GM18867 (cell line): ENCODE measurements at regions not wholly inside any gene's neighbourhood (a gene's known extent, or its start where the extent isn't known, plus 50 kb on each side); places are given as distances from the start of the nearest gene placed in this dataset.
A peak's percentile ranks its signal among the peaks of the same experiment; 100 is the strongest.

Experiments used
- ATAC-seq: cut with Tn5 transposase; IDR thresholded peaks from one replicate; pipeline ENCODE4 v1.9.1; 2021; ENCODE audit warnings: mild to moderate bottlenecking, moderate library complexity; ENCODE audit not compliant: unreplicated experiment

DNA sequence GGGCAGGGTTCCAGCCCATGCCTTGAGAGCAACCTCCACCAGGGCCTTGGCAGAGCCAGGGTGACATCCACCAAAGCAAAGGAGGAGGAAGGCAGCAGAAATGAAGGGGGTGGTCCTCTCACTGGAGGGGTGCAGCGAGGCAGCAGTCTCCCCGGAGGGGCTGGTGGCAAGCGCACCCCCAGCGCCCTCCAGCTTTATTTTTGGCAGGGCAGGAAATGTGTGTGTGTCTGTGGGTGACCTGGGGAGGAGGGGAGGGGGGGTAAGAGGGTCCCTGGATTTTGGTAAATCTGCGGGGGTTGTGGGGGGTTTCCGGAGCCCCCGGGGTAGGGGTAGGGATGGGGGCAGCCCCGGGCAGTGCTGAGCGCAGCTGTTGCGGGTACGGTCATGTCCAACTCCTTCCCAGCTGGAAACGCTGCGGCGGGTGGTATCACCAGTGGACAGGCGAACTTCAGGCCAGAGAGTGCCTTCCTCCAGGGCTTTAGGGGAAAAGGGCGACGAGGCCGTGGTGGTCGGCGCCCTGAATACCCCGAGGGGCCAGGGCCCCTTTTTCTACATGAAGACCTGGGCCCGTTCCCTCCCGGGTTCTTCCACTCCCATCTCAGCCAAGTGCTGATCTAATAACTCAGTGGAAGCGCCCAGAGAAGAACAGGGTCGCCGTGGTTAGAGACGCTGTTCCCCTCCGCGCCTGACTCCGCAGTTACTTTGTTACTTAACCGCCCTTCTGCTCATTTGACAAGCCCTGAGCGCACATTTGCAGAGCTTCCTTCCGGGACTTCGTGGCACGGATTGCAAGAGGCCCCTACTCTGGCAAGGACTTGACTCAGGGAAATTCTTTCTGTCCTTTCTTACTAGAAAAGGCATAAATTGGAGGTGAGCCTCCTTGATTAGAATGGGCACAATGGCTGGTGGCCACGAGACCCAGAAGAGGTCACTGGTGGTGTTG is 55.2 kb downstream of the FOS start:
- no peak for ATAC-seq

DNA sequence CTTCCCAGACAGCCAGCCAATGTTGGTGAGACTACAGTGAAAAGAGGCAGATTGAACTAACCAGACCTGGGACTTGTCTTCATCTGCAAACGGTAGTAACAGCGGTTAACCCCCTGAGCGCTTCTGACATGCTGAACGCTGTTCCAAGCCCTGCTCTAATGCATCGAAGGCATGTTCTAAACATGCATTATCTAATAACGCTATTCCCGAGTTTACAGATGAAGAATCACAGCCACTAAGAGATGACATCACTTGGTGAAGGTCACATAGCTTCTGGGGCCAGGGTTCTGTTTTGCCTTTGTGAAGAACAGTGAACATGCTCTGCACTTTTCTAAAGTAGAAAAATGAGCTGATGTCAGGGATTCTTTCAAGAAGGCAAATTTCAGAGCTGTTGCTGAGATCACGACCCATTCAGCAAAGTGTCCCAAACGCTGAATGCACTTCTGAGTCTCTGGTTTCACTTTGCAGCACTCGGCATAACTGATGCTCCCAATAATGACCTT is 56.0 kb downstream of the FOS start:
- no peak for ATAC-seq

DNA sequence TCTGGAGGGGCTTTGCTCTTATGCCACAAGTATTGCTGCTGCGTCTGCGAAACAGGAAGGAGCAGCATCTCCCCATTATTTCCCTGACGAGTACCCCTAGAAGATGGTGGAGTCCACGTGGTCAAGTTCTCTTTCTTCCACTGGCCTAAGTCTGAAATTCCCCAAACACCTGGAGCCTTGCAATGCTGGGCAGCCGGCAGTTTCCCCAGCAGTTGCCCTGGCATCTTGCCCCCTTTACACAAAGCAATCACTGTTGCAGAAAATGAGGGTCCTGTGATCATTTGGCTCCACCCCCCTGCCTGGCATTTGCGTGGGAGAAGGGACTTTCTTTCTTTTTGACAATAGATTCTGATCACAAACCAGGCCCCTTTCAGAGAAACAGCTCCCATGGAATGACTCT is 56.9 kb downstream of the FOS start:
- no peak for ATAC-seq

DNA sequence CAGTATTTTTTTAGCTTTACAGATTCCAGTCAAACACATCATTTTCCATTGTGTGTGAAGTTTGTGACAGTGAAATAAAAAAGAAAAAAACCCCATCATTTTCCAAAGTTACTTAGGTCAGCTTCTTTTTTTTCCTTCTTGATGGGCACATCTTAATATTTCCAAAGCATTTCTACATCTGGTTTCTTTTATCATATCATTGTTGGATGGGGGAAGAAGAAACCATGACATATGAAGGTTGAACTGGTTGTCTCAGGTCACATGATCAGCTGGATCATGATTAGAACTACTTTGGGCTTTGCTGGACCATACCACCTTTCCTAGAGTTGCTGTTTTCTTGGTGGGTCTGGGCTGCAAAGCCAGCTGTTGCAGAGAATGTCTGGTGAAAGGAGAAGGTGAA is 59.8 kb downstream of the FOS start:
- no peak for ATAC-seq

DNA sequence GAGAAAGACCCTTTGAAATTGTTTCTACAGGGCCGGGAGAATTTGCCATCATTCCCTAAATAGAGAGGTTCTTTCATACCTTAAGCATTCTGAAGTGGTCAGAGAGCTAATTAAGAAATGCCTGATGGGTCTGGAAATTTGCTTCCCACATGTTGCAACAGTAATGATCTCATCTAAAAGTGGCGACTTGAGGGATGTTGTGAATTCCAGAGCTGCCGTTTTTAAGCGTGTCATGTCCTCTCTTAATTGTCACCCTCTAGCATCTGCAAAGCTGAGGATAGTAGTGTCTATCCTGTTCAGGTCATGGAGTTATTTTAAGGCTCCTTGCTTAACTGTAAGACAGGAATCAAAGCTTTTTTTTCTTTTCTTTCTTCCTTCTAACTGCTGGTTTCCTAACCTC is 60.4 kb downstream of the FOS start:
- no peak for ATAC-seq

DNA sequence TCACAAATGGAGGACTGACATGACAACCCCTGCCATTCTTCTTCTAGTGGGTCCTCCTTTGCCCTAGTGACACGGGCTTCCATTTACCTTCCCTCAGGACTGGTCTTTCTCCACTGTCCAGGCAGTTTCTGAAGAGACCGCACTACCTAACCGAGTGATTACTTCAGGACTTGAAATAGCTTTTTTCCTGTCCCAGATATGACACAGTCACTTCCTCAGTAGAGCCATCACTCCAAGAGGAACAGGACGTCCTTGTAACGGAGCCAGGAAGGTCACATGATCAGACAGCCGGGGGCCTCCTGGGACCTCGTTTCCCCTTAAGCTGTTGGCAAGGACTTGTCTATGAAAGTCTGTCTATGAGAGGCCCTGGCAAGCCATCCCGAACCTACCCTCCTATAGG is 62.3 kb downstream of the FOS start:
- ATAC-seq = no peak

DNA sequence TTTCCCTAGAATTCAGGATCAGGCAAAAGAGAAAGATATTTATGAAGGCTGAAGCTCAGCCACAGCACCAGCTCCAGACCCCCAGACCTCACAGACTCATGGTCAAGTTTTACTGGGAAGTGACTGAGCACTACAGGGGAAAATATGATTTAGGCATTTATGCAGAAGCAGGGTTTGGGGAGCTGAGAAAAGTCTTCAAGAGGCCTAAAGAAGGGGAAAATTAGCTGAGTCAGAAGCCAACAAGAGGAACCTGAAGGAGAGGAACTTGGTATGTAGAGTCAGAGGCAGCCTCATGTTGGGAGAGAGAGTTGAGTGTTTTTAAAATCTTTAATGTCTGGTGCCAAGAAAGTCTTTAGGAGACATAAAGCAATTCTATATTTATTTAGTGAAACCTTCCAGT is 63.0 kb downstream of the FOS start:
- no peak for ATAC-seq

DNA sequence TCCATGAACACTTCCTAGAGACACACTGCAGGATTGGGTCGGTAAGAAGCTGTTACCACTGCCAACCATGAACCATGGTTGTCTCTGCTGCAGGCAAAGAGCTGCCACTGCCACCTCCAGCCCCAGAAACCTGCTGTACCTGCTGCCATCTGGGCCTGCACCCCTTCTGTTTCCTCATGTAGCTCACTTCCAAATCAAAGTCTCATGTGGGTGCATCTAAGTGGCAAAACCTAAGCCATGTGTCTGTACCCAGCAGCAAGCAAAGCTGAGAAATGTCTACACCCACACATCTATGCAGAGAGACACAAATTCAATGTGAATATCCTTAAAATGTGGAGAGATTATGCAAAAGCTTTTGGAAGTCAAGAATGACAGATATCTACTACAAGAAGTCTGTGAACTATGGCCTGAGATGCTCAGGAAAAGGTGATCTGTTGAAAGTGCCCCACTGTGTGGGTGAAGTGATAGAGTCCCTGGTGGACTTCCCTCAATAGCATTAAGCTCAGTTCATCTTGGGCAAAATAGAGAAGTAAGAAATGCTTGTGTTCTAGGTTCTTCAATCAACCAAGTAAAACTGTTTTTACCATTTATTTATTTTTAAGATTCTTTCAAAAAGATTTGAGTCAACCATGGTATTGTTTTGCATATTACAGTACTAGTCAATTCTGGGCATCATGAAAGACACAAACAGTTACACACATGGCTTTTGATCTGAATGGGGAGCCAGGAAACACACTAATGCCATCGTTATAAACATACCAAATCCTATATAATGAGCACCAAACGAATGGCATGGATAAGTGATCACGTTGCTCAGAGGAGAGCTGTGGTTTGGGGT is 64.4 kb downstream of the FOS start:
- peak; percentile 73 for ATAC-seq

DNA sequence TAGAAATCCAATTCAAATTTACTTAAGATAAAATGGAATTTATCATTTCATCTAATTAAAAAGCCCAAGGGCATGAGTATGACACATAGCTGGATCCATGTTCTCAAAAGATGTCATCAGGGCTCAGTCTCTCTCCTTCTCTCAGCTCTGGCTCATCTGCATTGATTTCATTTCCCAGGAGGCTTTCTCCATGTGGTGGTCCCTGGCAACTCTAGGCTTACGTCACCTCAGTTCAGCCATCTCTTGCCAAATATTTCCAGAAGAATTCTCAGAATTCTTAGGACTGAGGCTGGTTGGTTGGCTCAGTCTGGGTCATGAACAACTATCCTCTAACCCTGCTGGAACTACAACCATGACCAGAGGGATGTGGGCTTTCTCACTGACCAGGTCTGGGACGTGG is 65.3 kb downstream of the FOS start:
- ATAC-seq = no peak

DNA sequence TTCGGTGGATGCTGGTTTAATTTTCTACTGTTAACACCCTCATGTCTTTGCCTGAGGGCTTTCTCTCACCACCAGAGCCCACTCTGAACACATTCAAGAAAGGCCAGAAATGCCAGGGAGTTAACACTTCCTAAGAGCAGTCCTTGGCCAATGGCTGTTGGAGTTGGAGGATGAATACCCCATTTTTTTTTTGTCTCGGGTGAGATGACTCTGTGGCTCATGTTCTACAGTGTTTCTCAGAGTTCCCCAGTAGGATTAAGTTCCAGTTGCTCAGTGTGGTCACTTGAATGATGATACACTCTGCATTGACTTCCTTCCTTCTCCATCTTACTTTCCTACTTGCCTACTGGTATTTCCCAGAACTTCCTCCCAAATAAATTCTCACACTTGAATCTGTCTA is 65.8 kb downstream of the FOS start:
- ATAC-seq = no peak

DNA sequence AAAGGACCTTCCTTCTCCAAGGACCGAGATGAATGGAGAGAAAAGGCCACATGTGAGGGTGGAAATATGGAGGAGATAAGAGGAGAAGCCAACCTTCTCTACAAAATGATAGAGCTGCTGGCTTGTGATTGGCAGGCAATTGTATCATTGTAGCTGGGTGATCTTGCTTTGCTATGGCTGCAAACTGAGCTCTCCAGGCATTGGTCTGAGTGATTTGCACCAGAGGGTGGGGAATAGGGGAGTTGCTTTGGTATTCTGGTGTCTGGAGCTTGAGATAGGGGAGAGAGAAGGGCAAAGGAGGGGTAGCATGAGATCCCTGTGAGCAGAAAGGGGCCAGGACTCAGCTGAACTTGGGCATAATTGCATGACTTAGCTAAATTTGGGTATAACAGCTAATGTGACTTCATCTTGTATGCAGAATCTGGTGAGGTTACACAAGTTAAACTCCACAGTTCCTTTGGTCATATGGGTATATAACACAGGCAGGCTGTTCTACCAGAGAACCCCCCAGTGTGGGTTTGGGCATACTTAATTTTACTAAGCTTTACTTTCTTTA is 72.0 kb downstream of the FOS start:
- no peak for ATAC-seq

DNA sequence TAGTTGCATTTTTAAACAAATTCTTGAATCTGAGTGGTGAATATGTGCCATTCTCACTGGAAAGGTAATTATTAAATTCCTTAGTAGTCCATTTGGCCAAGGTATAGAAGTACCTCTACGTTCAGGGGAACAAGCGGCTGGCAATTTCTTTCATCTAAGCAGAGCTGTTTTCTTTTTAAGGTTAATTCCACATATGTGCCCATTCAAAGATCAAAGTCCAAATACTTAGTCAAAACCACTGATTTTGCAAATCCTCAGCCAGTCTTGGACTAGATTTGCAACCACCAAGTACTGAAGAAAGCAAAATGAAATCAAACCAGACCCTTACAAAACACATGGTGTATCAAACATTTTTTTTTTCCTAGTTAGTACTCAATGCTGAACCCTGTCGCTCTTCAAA is 68.7 kb upstream of the JDP2 start:
- ATAC-seq = no peak

DNA sequence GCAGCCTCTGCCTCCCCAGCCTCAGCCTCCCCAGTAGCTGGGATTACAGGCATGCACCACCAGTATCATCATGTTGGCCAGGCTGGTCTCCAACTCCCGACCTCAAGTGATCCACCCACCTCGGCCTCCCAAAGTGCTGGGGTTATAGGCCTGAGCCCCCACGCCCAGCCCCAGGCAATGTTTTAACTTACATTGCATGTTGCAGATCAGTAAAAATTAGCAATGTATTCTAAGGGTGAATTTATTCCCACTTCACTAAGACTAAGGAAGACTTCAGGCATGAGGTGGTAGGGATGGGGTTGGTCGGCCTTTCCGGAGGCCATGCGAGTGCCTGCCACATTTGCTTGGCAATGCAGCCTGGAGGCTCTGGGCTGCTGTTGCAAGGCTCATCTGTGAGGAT is 66.8 kb upstream of the JDP2 start:
- no peak for ATAC-seq

DNA sequence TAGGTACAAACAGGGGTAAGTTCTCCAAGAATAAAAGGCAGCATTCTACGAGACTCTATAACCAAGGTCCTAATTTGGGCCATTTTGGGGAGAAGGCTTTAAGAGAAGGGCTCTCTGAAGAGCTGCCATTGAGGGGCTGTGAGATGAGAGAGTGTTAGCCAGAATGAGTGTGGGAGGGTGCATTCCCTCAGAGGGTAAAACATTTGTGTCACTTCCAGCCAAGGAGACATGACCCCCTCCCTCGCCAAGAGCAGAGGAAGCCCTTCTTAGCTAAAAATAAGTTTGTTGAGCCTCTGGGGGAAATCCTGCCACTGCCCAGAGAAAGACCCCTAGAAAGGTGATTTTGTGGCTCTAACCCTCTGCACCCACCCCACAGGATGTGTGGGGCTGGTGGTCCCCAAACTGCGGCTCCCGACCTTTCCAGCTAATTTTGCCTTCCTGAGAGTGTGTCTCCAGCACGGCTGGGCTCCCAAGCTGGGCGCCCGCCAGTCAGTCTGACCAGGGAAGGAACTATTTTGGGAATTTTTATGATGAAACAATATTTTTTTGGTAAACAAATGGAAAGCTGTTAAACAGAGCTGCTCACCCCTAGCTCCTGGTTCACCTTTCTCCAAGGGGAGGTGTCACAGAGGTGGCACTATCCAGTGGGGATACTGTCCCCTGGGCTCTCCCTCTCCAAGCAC is 65.9 kb upstream of the JDP2 start:
- no peak for ATAC-seq

DNA sequence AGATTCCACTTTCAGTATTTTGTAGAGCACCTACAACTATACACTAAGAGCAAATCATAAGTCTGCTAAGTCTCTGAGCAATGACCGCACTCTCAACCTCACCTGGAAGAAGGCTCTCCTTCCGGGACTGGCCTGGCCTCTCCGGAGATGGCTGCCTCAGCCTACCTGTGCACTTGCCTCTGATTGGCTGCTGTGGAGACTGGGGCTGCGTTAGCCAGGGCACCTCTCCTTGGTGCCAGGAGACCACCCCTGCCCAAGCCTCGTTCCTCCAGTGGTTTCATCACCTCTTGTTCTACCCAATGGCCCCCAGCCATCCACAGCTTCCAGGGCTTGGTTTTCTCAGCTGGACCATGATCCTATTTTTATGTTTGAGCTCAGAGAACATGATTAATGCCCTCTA is 64.7 kb upstream of the JDP2 start:
- ATAC-seq = no peak

DNA sequence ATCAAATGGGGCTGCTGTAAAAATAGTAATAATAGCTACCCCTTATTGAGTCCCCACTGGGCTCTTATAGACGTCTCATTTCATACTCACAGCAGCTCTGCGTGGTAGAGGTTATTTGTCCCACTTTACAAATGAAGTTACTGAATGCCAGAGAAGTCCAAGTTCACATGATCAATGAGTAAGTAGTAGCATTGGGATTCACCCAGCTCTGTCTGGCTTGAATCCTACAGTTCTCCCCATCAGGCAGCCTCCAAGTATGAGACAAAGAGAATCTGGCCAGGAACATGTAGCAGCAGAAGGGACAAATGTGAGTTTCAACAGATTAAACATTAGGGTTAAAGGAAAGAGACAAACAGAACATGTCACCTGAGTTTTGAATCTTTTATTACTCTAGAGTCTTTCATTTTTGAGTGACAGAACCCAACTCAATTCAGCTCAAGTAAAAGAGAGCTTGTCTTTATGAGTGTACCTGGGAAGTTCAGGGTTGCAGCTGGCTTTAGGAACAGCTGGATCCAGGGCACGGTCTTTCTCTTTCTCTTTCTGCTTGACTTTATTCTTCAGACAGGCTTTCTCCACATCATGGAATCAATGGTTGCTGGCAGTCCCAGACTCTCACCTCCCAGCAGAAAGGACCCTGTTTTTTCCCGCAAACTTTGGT is 64.1 kb upstream of the JDP2 start:
- no peak for ATAC-seq

DNA sequence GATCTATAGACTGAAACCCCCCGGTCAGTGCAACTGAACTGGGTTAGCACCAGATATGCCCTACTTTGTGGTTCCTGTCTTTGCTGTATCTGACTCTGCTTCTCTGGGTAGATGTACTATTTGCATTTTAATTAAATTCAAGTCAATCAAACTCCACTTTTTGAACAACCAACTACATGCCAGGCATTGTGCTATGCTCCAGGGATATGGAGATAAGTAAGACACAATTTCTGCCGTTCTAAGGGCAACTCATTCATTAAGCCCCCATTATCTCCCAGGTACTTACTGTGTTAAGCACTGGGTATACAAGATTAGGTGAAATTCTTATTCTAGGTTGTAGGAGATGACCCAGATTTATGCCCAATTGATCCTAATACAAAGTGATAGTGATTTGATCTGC is 62.7 kb upstream of the JDP2 start:
- ATAC-seq = no peak

DNA sequence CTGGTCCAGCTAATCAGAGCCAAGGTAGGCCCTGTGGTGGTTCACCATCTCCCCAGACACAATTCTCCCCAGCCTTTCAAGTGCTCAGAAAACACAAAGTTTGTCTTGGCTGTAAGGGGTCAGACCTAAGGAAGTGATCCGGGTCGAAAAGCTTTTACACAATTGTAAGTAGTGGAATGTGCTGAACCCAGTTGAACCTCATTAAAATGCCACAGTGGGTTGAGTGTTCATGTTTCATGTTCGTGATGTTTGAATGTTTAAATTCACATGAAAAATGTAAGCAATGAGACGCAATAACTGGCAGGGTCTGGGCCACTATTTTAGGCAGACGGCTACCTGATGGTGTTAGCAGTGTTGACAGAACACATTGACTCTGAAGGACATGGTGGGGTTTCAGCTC is 60.9 kb upstream of the JDP2 start:
- no peak for ATAC-seq

DNA sequence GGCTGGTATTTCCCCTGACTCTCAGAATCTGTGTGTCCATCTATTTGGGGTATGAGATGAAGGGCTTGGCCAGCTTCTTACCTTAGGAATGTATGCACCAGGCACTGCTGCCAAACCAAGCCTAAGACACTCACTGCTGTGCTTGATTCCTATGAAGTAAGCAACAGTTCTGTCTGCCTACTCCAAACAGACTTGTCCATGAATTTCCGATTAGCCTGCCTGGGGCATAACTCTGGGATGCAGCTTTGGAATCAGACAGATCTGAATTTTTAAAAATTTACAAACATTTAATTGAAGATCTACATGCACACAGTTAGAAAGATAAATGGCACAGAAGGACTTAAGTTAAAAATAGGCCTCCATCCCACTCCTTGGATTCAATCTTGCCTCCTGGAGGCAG is 59.5 kb upstream of the JDP2 start:
- no peak for ATAC-seq

DNA sequence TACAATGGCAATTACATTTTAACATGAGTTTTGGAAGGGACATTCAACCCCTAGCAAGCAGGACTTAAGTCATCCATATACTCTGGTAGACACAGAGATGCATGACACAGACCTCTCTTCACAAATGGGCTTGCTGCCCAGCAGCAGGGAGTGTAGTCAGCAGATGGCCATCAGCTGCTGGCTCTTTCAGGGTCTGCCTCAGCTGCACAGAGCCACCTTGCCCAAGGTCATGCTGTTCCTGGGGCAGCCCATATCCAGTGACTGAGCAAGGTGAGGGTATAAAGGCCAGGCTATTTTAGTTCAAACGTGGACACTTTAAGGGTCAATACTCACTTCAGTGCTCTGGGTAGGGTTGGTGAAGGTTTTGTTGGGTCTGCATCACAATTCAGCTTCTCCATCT is 58.3 kb upstream of the JDP2 start:
- ATAC-seq = no peak
